MCF 10A (cell line): ENCODE measurements at regions not wholly inside any gene's neighbourhood (a gene's known extent, or its start where the extent isn't known, plus 50 kb on each side); places are given as distances from the start of the nearest gene placed in this dataset.

Experiments
- BruUV-seq: library from RNA; stranded (reverse); fragments of 400-500 nt; replicated peaks from 2 replicates; lab custom pipeline; 2021; lab: Mats Ljungman, UMichigan
- CTCF ChIA-PET: fragments of 300-600 bp; sonication (Branson Sonifier 250); formaldehyde crosslinking; extraction: SDS; loops from one replicate; lab custom pipeline; 2021; ENCODE audit warnings: antibody characterized with exemption, inconsistent platforms; lab: Yijun Ruan, JAX
- POLR2A ChIA-PET: fragments of 300-600, 350-650 bp; sonication (Branson Sonifier 250); formaldehyde crosslinking; extraction: SDS; loops from one replicate; lab custom pipeline; 2020; ENCODE audit warnings: antibody characterized with exemption, inconsistent platforms; lab: Yijun Ruan, JAX
- DNase-seq: peaks from one replicate; pipeline ENCODE4 v3.0.0-alpha.2; 2018; ENCODE audit not compliant: unreplicated experiment
- H3K27ac Mint-ChIP-seq: one replicate; pipeline ENCODE4 v1.8.0; 2022; ENCODE audit warnings: mild to moderate bottlenecking, low read depth, mixed read lengths; ENCODE audit not compliant: unreplicated experiment
- H3K27me3 Mint-ChIP-seq: one replicate; pipeline ENCODE4 v1.8.0; 2022; ENCODE audit warnings: mixed read lengths; ENCODE audit not compliant: insufficient read depth, unreplicated experiment
- H3K36me3 Mint-ChIP-seq: one replicate; pipeline ENCODE4 v1.8.0; 2022; ENCODE audit warnings: mild to moderate bottlenecking, moderate library complexity, mixed read lengths; ENCODE audit not compliant: insufficient read depth, unreplicated experiment
- H3K4me1 Mint-ChIP-seq: one replicate; pipeline ENCODE4 v1.8.0; 2022; ENCODE audit warnings: mixed read lengths; ENCODE audit not compliant: insufficient read depth, unreplicated experiment
- H3K4me3 Mint-ChIP-seq: one replicate; pipeline ENCODE4 v1.8.0; 2022; ENCODE audit warnings: mild to moderate bottlenecking, moderate library complexity, mixed read lengths; ENCODE audit not compliant: unreplicated experiment
- H3K9me3 Mint-ChIP-seq: one replicate; pipeline ENCODE4 v1.8.0; 2022; ENCODE audit warnings: mixed read lengths; ENCODE audit not compliant: unreplicated experiment
- CTCF ChIP-seq: fragments of 200-600 bp; IDR thresholded peaks from one replicate; pipeline ENCODE4 v1.8.0; 2022; ENCODE audit warnings: antibody characterized with exemption, mild to moderate bottlenecking; ENCODE audit not compliant: unreplicated experiment
- intact Hi-C: fragments of 100-400 bp; cut with micrococcal nuclease; formaldehyde crosslinking; loops from 2 replicates; pipeline ENCODE4 v1.14.1; 2022

- ChIA-PET CTCF (no interaction called here), POLR2A (no interaction called here)
- DNase-seq: no peak
- Mint-ChIP-seq H3K27me3 (no peaks in the 10 kb centered on the region), H3K4me1 (no peaks in the 10 kb centered on the region), H3K36me3 (peaks cover 7% of the 10 kb centered on the region), H3K4me3 (no peak overlapping the region), H3K27ac (no peak overlapping the region), H3K9me3 (no peaks in the 10 kb centered on the region)
- no TSS peak for BruUV-seq
- intact Hi-C loops: no loop called here
- no peak for TF ChIP-seq CTCF
Observed at GRCh38 chr6:871503-871902, 178.6 kb upstream of the EXOC2 start.

- ChIA-PET CTCF (interaction anchor here (0.6 to 0.7 kb wide), 2 partner anchors 72 to 207 kb away, joined by 3 read pairs; no protein-coding TSS in a partner anchor), POLR2A (no interaction called here)
- BruUV-seq: no TSS peak
- intact Hi-C loops: no loop called here
- Mint-ChIP-seq H3K4me1 (no peaks in the 10 kb centered on the region), H3K4me3 (no peak overlapping the region), H3K27ac (no peak overlapping the region), H3K27me3 (no peaks in the 10 kb centered on the region), H3K36me3 (peaks cover 7% of the 10 kb centered on the region), H3K9me3 (no peaks in the 10 kb centered on the region)
- TF ChIP-seq CTCF: no peak
- DNase-seq: no peak
Observed at GRCh38 chr6:870096-870495, 177.2 kb upstream of the EXOC2 start.

- no TSS peak for BruUV-seq
- Mint-ChIP-seq H3K4me3 (no peak overlapping the region), H3K27ac (no peak overlapping the region), H3K36me3 (peaks cover 7% of the 10 kb centered on the region), H3K9me3 (no peaks in the 10 kb centered on the region), H3K27me3 (no peaks in the 10 kb centered on the region), H3K4me1 (no peaks in the 10 kb centered on the region)
- DNase-seq: no peak
- ChIA-PET CTCF (interaction anchor here (0.5 kb wide), 1 partner anchor 574 kb away, joined by 3 read pairs; no protein-coding TSS in a partner anchor), POLR2A (no interaction called here)
- intact Hi-C loops: no loop called here
- no peak for TF ChIP-seq CTCF
Observed at GRCh38 chr6:868201-868600, 175.3 kb upstream of the EXOC2 start.

- H3K4me3 Mint-ChIP-seq: no peak overlapping the region
- H3K36me3 Mint-ChIP-seq: peaks cover 7% of the 10 kb centered on the region
- intact Hi-C loops: no loop called here
- BruUV-seq: no TSS peak
- CTCF ChIA-PET: no interaction called here
- no peak overlapping the region for H3K27ac Mint-ChIP-seq
- no peaks in the 10 kb centered on the region for H3K4me1 Mint-ChIP-seq
- H3K27me3 Mint-ChIP-seq: no peaks in the 10 kb centered on the region
- H3K9me3 Mint-ChIP-seq: no peaks in the 10 kb centered on the region
- no peak for DNase-seq
- POLR2A ChIA-PET: no interaction called here
- no peak for TF ChIP-seq CTCF
Observed at GRCh38 chr6:867378-867777, 174.4 kb upstream of the EXOC2 start.
